ENCODE measurements at regions not wholly inside any gene's neighbourhood (a gene's known extent, or its start where the extent isn't known, plus 50 kb on each side); places are given as distances from the start of the nearest gene placed in this dataset.

GRCh38 chr5:157934600-157934999 lies 75.7 kb upstream of the CLINT1 start:
- no peak for TF ChIP-seq CTCF (IDR thresholded peaks at IDR 0.05; ENCODE audit: borderline replicate concordance, insufficient read depth, low read depth, low read length)
- H3K4me3 ChIP-seq (ENCODE audit: low read depth, low read length), result no peak overlapping the region

- no peak overlapping the region for H3K4me3 ChIP-seq (ENCODE audit: low read depth, low read length)
- no peak for TF ChIP-seq CTCF (IDR thresholded peaks at IDR 0.05; ENCODE audit: borderline replicate concordance, insufficient read depth, low read depth, low read length)
These were observed 74.1 kb upstream of the CLINT1 start for GRCh38 chr5:157933005-157933404.

GRCh38 chr5:157930710-157931109 lies 71.8 kb upstream of the CLINT1 start:
- TF ChIP-seq CTCF (IDR thresholded peaks at IDR 0.05; ENCODE audit: borderline replicate concordance, insufficient read depth, low read depth, low read length), result no peak
- H3K4me3 ChIP-seq (ENCODE audit: low read depth, low read length), result no peak overlapping the region

- H3K4me3 ChIP-seq (ENCODE audit: low read depth, low read length), result no peak overlapping the region
- no peak for TF ChIP-seq CTCF (IDR thresholded peaks at IDR 0.05; ENCODE audit: borderline replicate concordance, insufficient read depth, low read depth, low read length)
These were observed 68.0 kb upstream of the CLINT1 start for GRCh38 chr5:157926977-157927376.

- no peak for TF ChIP-seq CTCF (IDR thresholded peaks at IDR 0.05; ENCODE audit: borderline replicate concordance, insufficient read depth, low read depth, low read length)
- no peak overlapping the region for H3K4me3 ChIP-seq (ENCODE audit: low read depth, low read length)
These were observed 67.1 kb upstream of the CLINT1 start for GRCh38 chr5:157925786-157926671.

GRCh38 chr5:157924931-157925729 lies 66.2 kb upstream of the CLINT1 start:
- no peak for TF ChIP-seq CTCF (IDR thresholded peaks at IDR 0.05; ENCODE audit: borderline replicate concordance, insufficient read depth, low read depth, low read length)
- no peak overlapping the region for H3K4me3 ChIP-seq (ENCODE audit: low read depth, low read length)
